Natural killer cell treated with Interleukin-12 subunit alpha and Interleukin-12 subunit beta and Interleukin-15 and Interleukin-18, amount 100 ng/mL, for 72 hours (primary cell): ENCODE measurements at regions not wholly inside any gene's neighbourhood (a gene's known extent, or its start where the extent isn't known, plus 50 kb on each side); places are given as distances from the start of the nearest gene placed in this dataset.

Experiments used
- ATAC-seq, 2 donors: fragments of 150-1000 bp; cut with Tn5 transposase in 1 of 2; sonication (Bioruptor Pico), chemical (Tn5 transposase) in 1 of 2; 2 replicates each; pipeline ENCODE4 v1.10.0; 2021
- DNase-seq: peaks from one replicate; pipeline ENCODE4 v3.0.0; 2022; ENCODE audit warnings: low spot score
- H3K27ac Mint-ChIP-seq, 2 donors: 1 replicate in 1 of 2; 2 replicates in 1 of 2; pipeline ENCODE4 v1.8.0; 2022; ENCODE audit warnings: mixed read lengths in 2 of 2, mild to moderate bottlenecking in 1 of 2, moderate library complexity in 1 of 2
- H3K27me3 Mint-ChIP-seq, 2 donors: 1 replicate in 1 of 2; 2 replicates in 1 of 2; pipeline ENCODE4 v1.8.0; 2022; ENCODE audit warnings: mixed read lengths in 2 of 2
- H3K36me3 Mint-ChIP-seq: one replicate; pipeline ENCODE4 v1.8.0; 2022; ENCODE audit warnings: mixed read lengths
- H3K4me1 Mint-ChIP-seq, 2 donors: 1 replicate in 1 of 2; 2 replicates in 1 of 2; pipeline ENCODE4 v1.8.0; 2022; ENCODE audit warnings: low read depth in 2 of 2, mixed read lengths in 2 of 2, mild to moderate bottlenecking in 1 of 2
- H3K4me3 Mint-ChIP-seq: one replicate; pipeline ENCODE4 v1.8.0; 2022; ENCODE audit warnings: mixed read lengths
- H3K9me3 Mint-ChIP-seq: 2 replicates; pipeline ENCODE4 v1.8.0; 2022; ENCODE audit warnings: mixed read lengths

DNA sequence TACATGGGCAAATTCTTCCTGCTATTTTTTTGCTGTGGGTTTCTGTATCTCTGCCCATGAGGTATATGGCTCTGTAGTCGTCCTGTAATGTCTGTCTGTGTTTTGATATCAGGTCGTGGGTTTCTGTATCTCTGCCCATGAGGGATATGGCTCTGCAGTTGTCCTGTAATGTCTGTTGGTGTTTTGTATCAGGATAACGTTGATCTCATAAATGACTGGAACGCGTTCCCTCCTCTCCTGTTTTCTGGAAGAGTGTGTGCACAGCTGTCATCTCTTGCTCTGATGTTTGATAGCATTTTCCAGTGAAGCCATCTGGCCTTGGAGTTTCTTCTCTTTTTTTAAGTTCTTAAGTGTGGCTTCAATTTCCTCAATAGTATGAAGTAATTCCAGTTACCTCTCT is 57.2 kb downstream of the SOX1 start:
- H3K9me3 Mint-ChIP-seq, result no peaks in the 10 kb centered on the region

DNA sequence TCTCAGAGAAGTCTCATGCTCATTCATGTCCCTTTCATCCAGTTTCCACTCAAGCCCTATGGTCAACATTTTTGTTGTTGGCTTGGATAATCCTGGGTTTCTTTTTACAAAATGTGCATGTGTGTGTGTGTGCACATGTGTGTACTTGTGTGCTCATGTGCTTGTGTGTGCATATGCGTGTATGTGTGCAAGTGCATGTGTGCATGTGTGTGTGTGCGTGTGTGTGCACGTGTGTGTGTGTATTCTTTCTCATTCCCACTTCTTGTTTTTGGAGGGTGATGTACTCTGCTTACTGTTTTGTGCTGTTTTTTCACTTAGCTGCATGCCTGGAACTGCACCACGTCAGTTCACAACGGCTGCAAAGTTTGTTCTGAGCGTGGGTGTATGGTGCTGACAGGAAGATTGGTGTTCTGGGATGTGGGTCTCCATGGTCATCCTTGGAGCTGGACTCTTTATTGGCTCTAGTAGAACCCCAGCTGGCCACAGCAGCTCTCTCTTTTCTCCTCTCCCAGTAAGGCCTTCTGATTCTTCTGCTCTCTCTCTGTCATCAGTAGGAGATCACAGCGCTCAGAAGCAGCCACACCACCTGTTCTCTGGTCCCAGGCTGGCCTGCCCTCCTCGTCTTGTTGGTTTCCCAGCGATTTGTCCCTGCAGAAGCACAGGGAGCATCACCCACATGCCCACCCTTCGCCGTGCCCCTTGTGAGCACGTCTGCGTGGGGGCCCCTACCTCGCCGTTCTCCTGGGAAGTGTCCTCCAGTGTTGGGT is 60.8 kb downstream of the SOX1 start:
- DNase-seq (no peak), ATAC-seq (no peak)
- no peaks in the 10 kb centered on the region for H3K4me1 Mint-ChIP-seq
- H3K27me3 Mint-ChIP-seq, result peaks cover 15 to 29% of the 10 kb centered on the region in 2 donors
- no peaks in the 10 kb centered on the region for H3K9me3 Mint-ChIP-seq
- H3K27ac Mint-ChIP-seq, result no peak overlapping the region
- H3K36me3 Mint-ChIP-seq, result no peaks in the 10 kb centered on the region
- H3K4me3 Mint-ChIP-seq, result no peak overlapping the region

More for the DNA sequence above, 57.2 kb downstream of the SOX1 start:
- DNase-seq (no peak), ATAC-seq (no peak)
- H3K36me3 Mint-ChIP-seq, result no peaks in the 10 kb centered on the region
- no peak overlapping the region for H3K27ac Mint-ChIP-seq
- no peaks in the 10 kb centered on the region for H3K4me1 Mint-ChIP-seq
- no peak overlapping the region for H3K4me3 Mint-ChIP-seq
- H3K27me3 Mint-ChIP-seq, result peaks cover 16 to 29% of the 10 kb centered on the region in 2 donors

DNA sequence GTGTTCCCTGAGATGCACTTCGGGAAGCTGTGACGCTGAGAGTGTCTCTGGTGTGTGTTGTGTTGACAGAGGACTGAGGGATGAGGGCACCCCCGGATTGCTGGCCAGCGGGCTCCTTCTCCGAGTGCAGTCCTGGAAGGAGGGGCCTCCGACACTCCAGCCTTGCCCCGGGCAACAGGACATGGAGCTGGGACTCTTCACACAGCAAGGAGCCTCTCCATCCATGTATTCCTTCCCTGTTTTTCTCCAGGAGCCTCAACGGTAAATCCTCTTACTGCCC is 61.3 kb downstream of the SOX1 start:
- no peak overlapping the region for H3K4me3 Mint-ChIP-seq
- no peaks in the 10 kb centered on the region for H3K36me3 Mint-ChIP-seq
- ATAC-seq (peak in 1 of 2 donors; percentile 28), DNase-seq (no peak)
- H3K27me3 Mint-ChIP-seq, result peaks cover 15 to 29% of the 10 kb centered on the region in 2 donors
- H3K4me1 Mint-ChIP-seq, result no peaks in the 10 kb centered on the region
- H3K27ac Mint-ChIP-seq, result no peak overlapping the region
- H3K9me3 Mint-ChIP-seq, result no peaks in the 10 kb centered on the region

DNA sequence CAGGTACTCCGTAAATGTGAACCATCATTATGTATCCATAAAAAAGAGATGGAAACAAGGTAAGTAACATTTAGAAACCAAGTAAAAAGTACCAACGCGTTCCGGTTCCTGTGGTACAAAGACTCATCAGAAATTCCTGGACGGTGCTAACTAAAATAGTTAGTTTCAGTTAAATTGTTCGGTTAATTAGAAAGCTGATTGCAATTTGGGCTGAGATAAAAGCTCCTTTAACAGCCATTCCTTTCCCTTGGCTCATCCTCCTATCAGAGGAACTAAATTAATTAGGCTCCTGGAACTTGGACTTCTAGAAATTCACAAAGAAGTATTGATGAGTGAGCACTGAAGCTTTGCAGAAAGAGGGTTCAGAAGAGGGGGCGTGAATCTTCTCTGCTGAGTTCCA is 63.5 kb downstream of the SOX1 start:
- H3K27me3 Mint-ChIP-seq, result peaks cover 7 to 16% of the 10 kb centered on the region in 2 donors

DNA sequence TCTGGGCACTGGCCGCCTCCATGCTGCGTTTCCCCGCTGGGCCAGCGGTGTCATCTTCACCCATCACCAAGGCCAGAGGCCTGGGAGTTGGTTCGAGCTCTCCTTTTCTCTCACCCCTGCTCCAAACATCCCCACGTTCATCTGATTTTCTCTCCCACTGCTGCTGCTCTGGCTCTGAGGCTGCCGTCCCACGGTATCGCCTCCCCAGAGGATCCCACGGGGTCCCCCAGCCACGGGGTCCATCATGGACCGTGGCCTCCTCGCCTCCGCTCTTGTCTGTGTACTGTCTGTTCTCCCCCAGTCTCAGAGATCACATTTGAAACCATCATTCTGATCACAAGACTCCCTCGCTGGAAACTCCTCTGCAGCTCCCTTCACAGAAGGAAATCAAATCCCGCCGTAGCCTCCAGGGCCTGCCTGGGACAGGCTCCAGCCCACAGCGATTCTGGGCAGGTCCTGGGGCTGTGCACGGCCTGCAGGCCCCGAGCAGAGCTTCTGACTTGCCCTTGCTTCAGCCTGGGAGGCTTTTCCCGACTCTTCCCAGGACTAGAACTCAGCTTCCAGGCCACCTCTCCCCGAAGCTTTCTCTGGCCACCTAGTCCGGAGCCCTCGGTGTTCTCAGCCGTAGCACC is 64.2 kb downstream of the SOX1 start:
- Mint-ChIP-seq H3K9me3 (no peaks in the 10 kb centered on the region), H3K27me3 (peaks cover 9 to 16% of the 10 kb centered on the region in 2 donors), H3K4me3 (no peak overlapping the region), H3K27ac (no peak overlapping the region), H3K36me3 (no peaks in the 10 kb centered on the region), H3K4me1 (no peaks in the 10 kb centered on the region)
- ATAC-seq, result no peak
- no peak for DNase-seq

More for the DNA sequence above, 63.5 kb downstream of the SOX1 start:
- H3K4me3 Mint-ChIP-seq, result no peak overlapping the region
- no peak for DNase-seq
- no peak for ATAC-seq
- no peaks in the 10 kb centered on the region for H3K36me3 Mint-ChIP-seq
- no peaks in the 10 kb centered on the region for H3K4me1 Mint-ChIP-seq
- no peaks in the 10 kb centered on the region for H3K9me3 Mint-ChIP-seq
- H3K27ac Mint-ChIP-seq, result no peak overlapping the region

DNA sequence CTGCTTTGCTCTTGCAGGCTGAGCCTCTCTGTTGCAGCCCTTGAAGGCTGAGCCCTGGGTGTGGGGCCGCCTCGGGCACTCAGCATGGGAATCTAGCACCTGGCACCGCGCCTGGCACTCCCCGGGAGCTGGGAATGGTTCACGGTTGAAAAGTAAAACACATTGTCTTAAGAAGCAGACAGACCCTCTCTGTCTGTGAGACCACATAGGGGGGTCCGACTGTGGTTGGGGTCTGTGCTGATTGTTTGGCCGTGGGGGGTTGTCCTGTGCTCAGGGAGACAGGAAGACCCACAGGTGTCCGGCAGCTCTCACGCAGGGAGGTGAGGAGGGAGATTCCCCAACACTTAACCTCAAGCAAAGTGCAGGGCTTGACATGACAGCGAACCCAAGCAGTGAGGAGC is 64.8 kb downstream of the SOX1 start:
- H3K4me1 Mint-ChIP-seq, result no peaks in the 10 kb centered on the region
- H3K27ac Mint-ChIP-seq, result no peak overlapping the region
- DNase-seq, result no peak
- H3K4me3 Mint-ChIP-seq, result no peak overlapping the region
- no peaks in the 10 kb centered on the region for H3K9me3 Mint-ChIP-seq
- no peaks in the 10 kb centered on the region for H3K36me3 Mint-ChIP-seq
- peak; percentile 12 to 16 for ATAC-seq
- peaks cover 11 to 16% of the 10 kb centered on the region in 2 donors for H3K27me3 Mint-ChIP-seq

DNA sequence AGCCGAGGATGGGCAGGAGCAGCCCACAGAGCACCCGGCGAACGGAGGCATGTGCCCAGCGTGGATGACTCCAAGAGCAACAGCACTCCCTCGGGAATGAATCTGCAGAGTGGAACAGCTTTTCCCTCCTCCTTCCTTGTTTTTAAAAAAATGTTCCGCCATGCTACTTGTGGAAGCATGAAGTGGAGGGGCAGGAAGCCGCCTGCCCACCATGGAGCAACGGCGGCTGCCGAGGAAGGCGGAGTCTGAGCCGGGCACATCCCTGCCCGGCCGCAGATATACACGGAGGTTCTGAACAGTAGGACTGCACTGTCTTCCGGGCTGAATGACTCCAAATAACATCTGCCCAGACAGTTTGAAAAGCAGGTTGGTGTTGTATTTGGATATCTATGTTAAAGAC is 65.2 kb downstream of the SOX1 start:
- DNase-seq (no peak), ATAC-seq (no peak)
- H3K36me3 Mint-ChIP-seq, result no peaks in the 10 kb centered on the region
- H3K27me3 Mint-ChIP-seq, result peaks cover 11 to 12% of the 10 kb centered on the region in 2 donors
- no peak overlapping the region for H3K4me3 Mint-ChIP-seq
- no peaks in the 10 kb centered on the region for H3K9me3 Mint-ChIP-seq
- H3K4me1 Mint-ChIP-seq, result no peaks in the 10 kb centered on the region
- H3K27ac Mint-ChIP-seq, result no peak overlapping the region

DNA sequence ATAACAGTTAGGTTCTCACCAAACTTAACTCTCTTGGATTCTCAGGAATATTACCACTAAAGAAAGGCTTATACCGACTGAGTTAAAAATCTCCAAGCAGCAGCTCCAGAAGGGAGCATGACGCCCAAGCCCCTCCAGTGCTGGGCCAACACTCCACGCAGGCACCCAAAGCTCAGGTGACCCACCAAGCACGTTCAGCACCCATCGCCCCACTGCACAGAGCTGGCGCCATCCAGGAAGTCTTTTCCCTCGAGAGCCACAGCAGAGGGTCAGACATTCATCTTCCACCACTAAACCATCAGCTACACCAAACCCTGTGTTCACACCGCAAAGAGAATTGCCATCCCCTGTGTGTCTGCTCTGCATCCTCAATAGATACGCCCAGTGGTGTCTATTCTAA is 65.7 kb downstream of the SOX1 start:
- DNase-seq (no peak), ATAC-seq (no peak)
- Mint-ChIP-seq H3K9me3 (no peaks in the 10 kb centered on the region), H3K27me3 (peaks cover 8 to 11% of the 10 kb centered on the region in 2 donors), H3K36me3 (no peaks in the 10 kb centered on the region), H3K27ac (no peak overlapping the region), H3K4me1 (no peaks in the 10 kb centered on the region), H3K4me3 (no peak overlapping the region)

DNA sequence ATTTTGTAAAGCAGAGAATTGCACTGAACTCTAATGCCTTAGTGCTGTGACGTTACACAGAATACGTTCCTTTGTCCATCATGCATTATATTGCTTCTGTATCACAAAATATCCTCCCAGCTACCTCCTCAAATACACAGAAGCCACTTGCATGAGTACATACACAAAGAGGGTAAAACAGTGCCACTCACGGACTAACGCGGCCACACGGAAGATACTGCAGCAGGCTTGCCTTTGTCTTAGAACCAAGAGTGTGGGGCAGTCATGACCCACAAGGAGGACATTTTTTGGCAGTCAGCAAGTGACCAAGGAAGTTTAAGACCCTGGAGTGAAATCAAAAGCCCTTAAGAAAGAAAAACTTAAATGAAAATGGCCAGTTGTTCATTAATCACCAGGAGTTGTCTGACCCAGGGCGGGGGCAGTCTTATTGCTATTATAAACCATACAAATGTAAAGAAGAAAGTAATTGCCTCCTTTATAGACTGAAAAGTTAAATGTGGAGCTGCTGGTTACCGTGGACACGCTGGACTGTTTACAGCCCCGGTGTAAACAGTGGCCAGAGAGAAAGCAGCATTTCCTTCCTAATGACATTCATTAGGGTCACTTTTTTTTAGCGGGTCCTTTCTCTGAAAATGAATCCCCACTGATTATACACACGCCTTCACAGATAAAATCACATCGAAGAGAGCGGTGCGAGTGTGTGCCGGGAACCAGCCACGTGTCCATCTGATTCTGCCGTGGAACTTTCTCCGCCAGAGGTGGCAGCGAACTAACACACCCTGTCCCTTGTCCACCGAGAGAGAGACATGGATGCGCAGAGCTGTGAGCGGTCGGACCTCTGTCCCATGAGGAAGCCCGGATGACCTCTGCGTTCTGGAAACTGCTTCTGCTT is 66.8 kb downstream of the SOX1 start:
- Mint-ChIP-seq H3K4me3 (no peak overlapping the region), H3K36me3 (no peaks in the 10 kb centered on the region), H3K27ac (no peak overlapping the region), H3K27me3 (peaks cover 3 to 8% of the 10 kb centered on the region in 2 donors), H3K9me3 (no peaks in the 10 kb centered on the region), H3K4me1 (no peaks in the 10 kb centered on the region)
- DNase-seq (no peak), ATAC-seq (no peak)

DNA sequence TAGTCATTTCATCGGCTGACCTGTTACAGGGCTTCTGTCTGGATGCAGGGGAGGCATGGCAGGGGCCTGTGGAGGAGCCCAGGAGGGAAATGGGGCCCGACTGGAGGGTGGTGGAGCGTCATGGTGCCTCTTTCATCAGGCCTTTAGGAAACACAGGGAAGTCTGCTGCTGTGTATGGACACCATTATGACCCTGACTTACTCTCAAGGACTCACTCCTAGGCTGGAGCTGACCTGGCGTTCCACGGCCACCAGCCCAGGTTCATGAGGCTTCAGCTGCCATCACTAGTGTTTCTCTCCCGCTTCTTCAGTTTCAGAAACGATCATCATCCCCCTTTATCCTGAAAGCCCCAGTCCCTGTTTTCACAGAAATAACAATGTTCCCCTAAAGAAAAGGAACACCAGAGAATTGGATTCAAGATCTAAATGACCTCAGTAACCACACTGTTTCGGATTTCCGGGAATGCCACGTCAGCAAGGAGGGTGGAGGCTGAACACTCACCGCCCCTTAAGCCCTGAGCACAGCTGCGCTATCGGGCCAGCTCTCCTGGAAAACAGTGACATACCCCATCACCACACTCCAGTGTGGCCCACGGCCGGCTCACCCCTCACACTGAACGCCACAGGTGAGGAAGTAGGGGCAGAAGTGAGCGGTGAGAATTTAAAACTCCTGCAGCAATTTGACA is 67.6 kb downstream of the SOX1 start:
- no peak for ATAC-seq
- DNase-seq, result no peak
- H3K4me3 Mint-ChIP-seq, result no peak overlapping the region
- peaks cover 0 to 10% of the 10 kb centered on the region in 2 donors for H3K27me3 Mint-ChIP-seq
- H3K9me3 Mint-ChIP-seq, result no peaks in the 10 kb centered on the region
- no peaks in the 10 kb centered on the region for H3K36me3 Mint-ChIP-seq
- no peak overlapping the region for H3K27ac Mint-ChIP-seq
- H3K4me1 Mint-ChIP-seq, result no peaks in the 10 kb centered on the region

DNA sequence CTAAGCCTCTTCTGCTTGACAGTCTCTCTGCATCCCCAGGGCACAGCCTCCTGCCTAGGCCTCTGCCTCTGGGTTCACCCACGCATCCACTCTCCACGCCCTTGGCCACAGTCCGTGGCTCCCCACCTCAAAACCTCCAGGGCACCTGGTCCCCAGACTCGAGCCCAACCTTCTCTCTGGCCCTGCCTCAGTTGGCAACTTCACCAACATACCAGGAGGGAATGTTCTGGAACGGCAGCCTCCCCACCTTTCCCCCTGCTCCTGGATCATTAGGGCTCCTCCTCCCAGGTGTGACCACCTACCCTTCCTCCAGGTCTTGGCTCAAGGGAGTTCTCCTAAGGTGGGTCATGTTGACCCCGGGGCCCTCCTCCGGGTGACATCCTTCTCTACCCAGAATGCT is 69.1 kb downstream of the SOX1 start:
- H3K27me3 Mint-ChIP-seq, result peaks cover 0 to 10% of the 10 kb centered on the region in 2 donors
- DNase-seq, result no peak
- H3K4me1 Mint-ChIP-seq, result no peaks in the 10 kb centered on the region
- H3K36me3 Mint-ChIP-seq, result no peaks in the 10 kb centered on the region
- no peaks in the 10 kb centered on the region for H3K9me3 Mint-ChIP-seq
- no peak overlapping the region for H3K27ac Mint-ChIP-seq
- no peak overlapping the region for H3K4me3 Mint-ChIP-seq
- ATAC-seq, result no peak

DNA sequence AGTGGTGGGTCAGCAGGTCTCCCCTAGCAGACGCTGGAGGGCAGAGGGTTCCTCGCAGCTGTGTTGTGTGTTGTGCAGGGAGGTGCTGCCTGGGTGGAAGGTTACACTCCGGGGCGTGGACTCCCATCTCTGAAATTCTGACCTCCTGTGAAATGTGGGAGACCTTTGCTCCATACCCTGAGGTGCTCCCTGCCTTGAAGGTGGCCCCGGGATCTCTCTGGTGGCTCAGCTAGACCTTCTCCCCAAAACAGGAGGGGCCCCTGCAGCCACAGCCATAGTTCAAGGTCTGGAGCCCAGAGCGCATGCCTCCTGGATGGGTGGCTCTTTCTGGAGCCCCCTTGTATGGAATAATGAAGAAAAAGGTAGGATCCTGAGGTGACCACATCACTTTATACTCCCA is 70.2 kb downstream of the SOX1 start:
- peaks cover 0 to 9% of the 10 kb centered on the region in 2 donors for H3K27me3 Mint-ChIP-seq
- H3K4me1 Mint-ChIP-seq, result no peaks in the 10 kb centered on the region
- H3K27ac Mint-ChIP-seq, result no peak overlapping the region
- no peaks in the 10 kb centered on the region for H3K36me3 Mint-ChIP-seq
- no peak overlapping the region for H3K4me3 Mint-ChIP-seq
- ATAC-seq, result no peak
- DNase-seq, result no peak
- no peaks in the 10 kb centered on the region for H3K9me3 Mint-ChIP-seq

DNA sequence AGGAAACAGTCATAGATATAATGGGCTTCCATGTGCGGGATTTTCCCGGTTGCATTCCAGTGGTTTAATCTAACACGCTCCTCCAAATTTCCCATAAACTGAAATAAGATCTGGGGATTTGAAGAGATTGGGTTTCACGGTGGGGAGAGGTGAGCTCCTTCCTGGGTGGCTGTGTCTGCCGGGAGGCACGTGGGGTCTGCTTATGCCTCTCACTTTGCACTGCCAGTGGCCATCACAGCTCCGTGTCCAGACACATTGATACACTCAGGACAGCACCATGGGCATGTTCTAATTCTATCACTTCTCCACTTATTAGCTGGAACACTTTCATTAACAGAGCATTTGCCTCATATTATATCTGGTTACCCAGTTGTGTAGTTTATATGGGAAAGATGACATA is 73.4 kb downstream of the SOX1 start:
- no peak for ATAC-seq

More for the DNA sequence above, 73.4 kb downstream of the SOX1 start:
- H3K4me3 Mint-ChIP-seq, result no peak overlapping the region
- DNase-seq, result no peak
- H3K27ac Mint-ChIP-seq, result no peak overlapping the region
- H3K4me1 Mint-ChIP-seq, result no peaks in the 10 kb centered on the region
- H3K27me3 Mint-ChIP-seq, result peaks cover 0 to 9% of the 10 kb centered on the region in 2 donors
- no peaks in the 10 kb centered on the region for H3K36me3 Mint-ChIP-seq
- H3K9me3 Mint-ChIP-seq, result no peaks in the 10 kb centered on the region
